RPMI7951 (cell line): ENCODE measurements at regions not wholly inside any gene's neighbourhood (a gene's known extent, or its start where the extent isn't known, plus 50 kb on each side); places are given as distances from the start of the nearest gene placed in this dataset.
"Not testable (repeated sequence)": the region's sequence is repeated elsewhere in the genome, so short reads cannot be mapped to it uniquely, and the experiment has no call there.

ENCODE experiments used
- DNase-seq: peaks from one replicate; pipeline ENCODE4 v3.0.0-alpha.2; 2012; ENCODE audit warnings: low read depth

- DNase-seq, result not testable (repeated sequence)
Measured at GRCh38 chr10:46645110-46645509, 66.2 kb downstream of the SYT15 start.

- not testable (repeated sequence) for DNase-seq
Measured at GRCh38 chr10:46646132-46646531, 67.2 kb downstream of the SYT15 start.

- DNase-seq, result not testable (repeated sequence)
Measured at GRCh38 chr10:46650967-46651366, 72.0 kb downstream of the SYT15 start.

DNA sequence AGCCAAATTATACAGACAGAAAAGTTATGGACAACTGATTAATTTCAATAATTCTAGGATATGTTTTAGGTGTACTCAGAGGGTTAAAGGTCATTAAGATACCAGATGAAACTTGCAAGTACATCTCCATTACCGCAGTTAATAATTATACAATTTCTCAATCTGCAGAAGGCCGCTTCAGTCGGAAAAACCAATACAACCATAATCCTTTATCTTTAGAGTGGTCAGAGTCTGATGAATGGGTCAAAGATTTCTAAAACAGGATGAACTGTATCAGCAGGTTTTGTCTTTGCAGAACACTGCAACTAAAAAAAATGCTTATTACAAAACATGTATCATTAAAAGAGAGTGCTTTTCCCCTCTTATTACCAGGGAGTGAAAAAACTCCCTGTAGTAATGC, 78.5 kb downstream of the SYT15 start:
- DNase-seq, result not testable (repeated sequence)

DNA sequence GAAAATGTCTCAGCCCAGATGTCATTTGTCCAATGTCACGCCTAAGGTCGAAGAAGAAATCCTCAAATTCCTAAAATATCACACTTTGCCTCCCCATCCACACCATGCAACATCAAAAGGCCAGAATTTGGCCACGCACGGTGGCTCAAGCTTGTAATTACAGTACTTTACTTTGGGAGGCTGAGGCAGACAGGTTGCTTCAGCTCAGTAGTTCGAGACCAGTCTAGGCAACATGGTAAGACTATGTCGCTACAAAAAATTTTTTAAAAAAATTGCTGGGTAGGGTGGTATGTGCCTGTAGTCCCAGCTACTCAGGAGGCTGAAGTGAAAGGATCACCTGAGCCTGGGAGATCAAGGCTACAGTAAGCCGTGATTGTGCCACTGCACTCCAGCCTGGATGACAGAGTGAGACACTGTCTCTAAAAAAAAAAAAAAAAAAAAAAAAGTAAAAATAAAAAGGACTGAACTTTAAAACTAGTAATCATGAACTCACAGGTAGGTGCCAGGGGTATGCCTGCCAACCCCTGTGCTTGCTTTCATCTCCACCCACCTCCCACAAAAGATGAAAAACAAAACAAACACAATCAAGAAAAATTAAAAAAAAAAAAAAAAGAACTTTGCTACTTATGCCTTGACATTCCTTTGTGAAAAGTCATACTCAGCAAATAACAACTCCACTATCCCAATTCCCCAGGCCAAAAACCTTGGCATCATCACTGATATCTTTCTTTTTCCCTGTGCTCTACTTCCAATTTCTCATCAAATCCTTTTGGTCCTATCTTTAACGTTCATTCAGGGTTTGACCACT, 81.3 kb downstream of the SYT15 start:
- DNase-seq, result not testable (repeated sequence)

GRCh38 chr10:46660835-46661164, 81.9 kb downstream of the SYT15 start:
- not testable (repeated sequence) for DNase-seq

GRCh38 chr10:46665536-46665935, 86.6 kb downstream of the SYT15 start:
- not testable (repeated sequence) for DNase-seq

- not testable (repeated sequence) for DNase-seq
Measured at GRCh38 chr10:46668357-46668997, 89.5 kb downstream of the SYT15 start.

- DNase-seq, result not testable (repeated sequence)
Measured at GRCh38 chr10:46677836-46678435, 99.0 kb downstream of the SYT15 start.

DNA sequence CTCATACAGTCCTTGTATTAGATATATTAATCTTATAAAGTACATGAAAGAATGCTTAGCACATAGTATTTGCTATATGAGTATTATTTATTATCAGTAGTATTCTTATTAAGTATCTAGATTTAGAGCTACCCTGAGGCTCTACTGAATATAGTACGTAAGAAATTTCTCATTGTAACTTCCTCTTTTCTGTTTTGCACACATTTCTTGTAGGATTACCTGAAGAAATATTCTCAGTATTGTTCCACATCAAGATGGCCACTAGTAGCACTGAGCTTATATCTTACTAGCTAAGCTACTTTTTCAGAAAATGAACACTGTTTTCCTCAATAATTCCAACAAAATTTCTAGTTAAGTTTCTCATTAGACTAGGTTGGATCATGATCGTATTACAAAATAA, 112.5 kb downstream of the SYT15 start:
- DNase-seq, result not testable (repeated sequence)

DNA sequence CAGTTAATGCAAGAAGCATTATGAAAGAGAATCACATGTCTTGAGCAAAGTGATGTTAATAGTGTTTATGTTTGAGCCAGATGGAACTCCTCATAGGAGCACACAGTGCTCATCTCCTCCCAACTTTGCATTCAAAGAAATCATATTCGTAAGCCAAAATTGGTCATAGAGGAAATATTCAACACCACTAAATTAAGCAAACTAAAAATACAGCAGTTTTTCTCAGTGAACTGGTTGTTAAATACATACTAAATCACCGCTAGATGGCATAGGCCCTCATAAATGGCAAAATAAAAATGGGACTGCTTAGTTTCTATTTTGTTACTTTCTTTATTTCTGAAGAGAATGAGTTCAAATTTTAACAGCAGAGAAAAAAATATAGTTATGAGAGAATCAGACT, 114.3 kb downstream of the SYT15 start:
- DNase-seq, result not testable (repeated sequence)

GRCh38 chr10:46717264-46717663, 138.3 kb downstream of the SYT15 start:
- not testable (repeated sequence) for DNase-seq

DNA sequence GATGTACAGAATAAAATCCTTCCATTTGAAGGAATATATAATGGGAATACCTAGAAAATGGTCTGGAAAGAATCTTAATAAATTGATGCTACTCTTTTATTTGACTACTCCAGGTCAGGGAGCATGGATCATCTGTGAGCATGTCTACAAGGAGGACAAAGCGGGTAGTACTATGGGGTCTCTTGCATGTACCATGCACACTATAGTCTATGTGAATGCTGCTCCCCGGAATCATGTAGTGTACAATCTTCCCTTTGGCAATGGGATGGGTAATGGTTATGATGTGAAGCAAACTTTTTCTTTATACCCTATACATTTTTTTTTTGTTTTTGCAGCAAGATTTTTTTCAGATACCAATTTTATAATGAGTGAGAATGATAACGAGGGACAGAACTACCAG, 139.1 kb downstream of the SYT15 start:
- DNase-seq, result not testable (repeated sequence)

- peak; percentile 4 for DNase-seq
Measured at GRCh38 chr10:46720386-46720785, 141.5 kb downstream of the SYT15 start.

DNA sequence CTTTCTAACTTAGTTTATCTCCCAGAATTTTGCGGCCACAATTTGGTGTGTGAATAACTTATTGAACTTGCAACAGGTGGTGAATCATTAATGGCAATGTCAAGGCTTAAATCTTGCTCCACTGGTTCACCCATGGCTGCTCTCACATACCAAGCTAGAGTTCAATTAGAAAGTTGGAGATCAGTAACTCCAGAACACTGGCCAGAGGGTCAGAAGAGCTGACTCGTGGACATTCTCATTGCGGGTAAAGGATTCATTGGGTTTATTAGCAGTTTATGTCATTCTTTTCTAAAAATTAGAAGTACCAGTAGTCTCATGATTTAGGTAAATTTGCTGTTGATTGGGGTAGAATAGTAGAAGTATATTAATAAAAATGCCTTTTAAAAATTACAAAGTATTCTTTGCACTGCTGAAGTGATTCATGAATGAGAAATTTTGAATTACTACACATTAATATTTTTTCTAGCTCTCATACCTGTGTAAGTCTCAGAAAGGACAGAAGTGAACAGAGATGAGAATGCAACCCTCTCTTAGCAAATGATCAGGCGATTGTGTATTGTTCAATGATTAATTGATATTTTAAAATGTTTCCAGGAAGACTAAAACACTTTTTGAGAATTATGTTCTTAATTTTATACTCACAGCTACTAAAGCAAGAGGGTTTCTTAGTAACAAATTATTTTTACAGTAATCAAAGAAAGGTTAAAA, 142.0 kb downstream of the SYT15 start:
- not testable (repeated sequence) for DNase-seq

GRCh38 chr10:46724258-46724657, 145.3 kb downstream of the SYT15 start:
- DNase-seq, result not testable (repeated sequence)

DNA sequence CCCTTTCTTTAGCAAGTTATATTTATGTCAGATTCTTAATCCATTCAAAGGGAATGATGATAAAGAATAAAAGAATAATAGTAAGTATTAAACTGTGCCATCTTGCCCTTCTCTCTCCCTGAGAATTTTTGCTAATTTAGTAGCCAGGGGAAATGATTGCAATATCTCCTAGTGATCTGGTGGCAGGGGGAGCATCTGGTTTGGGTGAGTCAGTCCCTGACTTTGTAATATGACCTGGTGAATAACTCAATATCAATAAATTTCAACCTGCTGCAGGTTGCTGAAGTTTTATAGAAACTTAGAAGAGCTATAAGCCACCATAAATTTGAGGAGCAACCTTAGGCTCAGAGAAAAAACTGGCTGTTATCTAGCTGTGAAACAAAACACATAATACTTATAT, 149.4 kb downstream of the SYT15 start:
- DNase-seq, result not testable (repeated sequence)

DNA sequence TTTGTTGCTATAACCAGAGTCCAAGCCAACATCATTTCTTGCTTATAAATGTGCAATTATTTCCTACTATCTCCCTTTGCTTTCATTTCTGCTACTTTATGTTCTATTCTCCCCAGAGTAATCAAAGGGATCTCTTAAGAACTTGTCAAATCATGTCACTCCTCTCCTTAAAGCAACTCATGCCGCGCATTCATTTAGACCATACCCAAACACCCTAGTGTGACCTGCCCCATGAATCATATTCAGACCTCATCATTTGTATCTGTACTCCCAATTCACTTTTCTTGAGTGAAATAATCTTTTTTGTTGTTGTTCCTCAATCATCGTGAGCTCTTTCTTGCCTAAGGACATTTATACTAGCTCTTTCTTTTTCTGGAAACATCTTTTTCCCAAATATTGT, 151.8 kb downstream of the SYT15 start:
- not testable (repeated sequence) for DNase-seq

- not testable (repeated sequence) for DNase-seq
Measured at GRCh38 chr10:46733635-46734261, 154.8 kb downstream of the SYT15 start.

GRCh38 chr10:46734262-46734642, 155.3 kb downstream of the SYT15 start:
- DNase-seq, result not testable (repeated sequence)

DNA sequence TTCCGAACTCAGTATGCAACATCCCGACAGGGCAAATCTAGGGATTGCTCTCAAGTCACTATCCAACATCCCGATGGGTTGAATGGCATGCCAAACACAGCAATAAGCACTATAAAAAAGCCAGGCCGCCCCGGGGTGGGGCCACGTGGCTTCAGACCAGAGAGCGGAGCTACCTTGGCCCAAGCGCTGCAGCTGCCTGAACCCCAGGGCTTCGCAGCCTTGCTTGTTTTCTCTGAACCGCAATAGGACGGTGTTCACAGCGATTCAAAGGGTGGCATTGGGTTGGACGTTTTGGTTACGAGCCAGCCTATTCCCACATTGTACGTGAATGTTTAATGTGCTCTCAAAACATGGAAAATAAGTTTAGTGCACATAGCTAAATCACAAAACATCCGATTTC, 161.0 kb downstream of the SYT15 start:
- DNase-seq, result not testable (repeated sequence)

- DNase-seq, result not testable (repeated sequence)
Measured at GRCh38 chr10:46740368-46740767, 161.4 kb downstream of the SYT15 start.
